Stimulated activated CD8-positive, alpha-beta memory T cell treated with anti-CD3 and anti-CD28 coated beads, Interleukin-12 subunit alpha, Interleukin-12 subunit beta, amount 100 ng/mL, for 4 hours (primary cell): ENCODE measurements at regions not wholly inside any gene's neighbourhood (a gene's known extent, or its start where the extent isn't known, plus 50 kb on each side); places are given as distances from the start of the nearest gene placed in this dataset.

Experiments used
- DNase-seq: peaks from one replicate; pipeline ENCODE4 v3.0.0-alpha.2; 2020; ENCODE audit warnings: low read depth

GRCh38 chr2:56709181-56709580 is 525.4 kb downstream of the CCDC85A start:
- DNase-seq, result no peak

- DNase-seq, result no peak
These were observed 529.4 kb downstream of the CCDC85A start for GRCh38 chr2:56713161-56713676.

- DNase-seq, result no peak
These were observed 530.2 kb downstream of the CCDC85A start for GRCh38 chr2:56713978-56714377.

GRCh38 chr2:56714400-56714799 is 530.6 kb downstream of the CCDC85A start:
- DNase-seq, result no peak

DNA sequence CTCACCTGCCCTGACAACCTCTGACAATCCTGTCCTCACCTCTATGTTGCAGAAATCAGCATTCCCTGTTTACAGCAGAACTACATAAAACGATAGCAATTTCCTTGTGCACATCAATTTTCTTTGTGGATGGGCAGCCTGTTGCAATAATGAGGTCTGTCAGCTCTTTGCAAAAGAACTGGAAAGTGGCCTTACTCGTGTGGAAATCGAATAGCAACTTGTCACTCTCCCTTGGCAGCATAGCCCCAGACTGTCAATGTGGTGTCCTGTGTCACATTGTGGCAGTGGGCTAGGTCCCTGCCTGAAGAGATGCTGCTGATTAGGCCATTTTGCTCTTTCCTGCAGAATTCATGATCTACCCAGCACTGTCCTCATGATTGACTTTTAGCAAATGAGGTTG is 531.9 kb downstream of the CCDC85A start:
- no peak for DNase-seq

DNA sequence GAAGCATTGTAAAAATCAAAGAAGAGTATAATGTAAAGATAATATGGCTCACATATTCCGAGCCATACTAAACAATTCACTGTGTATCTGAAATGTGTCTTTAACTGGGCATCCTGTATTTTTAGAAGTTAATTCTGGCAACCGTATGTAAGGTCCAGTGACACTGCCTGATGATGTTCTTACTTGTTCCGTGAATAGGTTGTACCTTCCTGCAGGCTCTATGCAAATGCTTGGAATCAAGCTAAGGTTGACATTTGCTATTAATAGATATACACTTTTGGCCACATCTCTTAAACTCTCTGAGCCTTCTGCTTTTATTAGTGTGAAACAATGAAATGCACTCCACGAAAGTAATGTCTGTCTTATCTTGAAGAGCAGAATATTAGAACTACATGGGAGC is 534.6 kb downstream of the CCDC85A start:
- no peak for DNase-seq

DNA sequence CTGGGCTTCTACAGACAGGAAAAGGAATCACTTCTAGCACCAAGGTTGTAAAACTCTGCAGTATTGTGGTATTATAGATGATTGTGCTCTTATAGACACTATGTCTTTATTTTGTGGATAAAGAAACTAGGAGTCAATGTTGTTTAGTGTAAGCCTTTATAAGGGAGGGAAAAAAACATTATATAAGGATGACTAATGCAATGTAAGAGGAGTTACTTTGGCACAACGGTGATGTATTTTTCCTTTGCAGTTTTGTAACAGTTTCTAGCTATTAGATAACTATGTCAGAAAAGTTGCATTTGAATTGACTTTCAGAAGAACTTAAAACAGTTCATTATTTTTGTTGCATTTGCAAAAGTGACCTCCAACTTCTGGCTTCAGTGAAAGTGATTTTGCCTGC is 545.4 kb downstream of the CCDC85A start:
- DNase-seq, result no peak

- no peak for DNase-seq
These were observed 549.2 kb downstream of the CCDC85A start for GRCh38 chr2:56732946-56733345.

DNA sequence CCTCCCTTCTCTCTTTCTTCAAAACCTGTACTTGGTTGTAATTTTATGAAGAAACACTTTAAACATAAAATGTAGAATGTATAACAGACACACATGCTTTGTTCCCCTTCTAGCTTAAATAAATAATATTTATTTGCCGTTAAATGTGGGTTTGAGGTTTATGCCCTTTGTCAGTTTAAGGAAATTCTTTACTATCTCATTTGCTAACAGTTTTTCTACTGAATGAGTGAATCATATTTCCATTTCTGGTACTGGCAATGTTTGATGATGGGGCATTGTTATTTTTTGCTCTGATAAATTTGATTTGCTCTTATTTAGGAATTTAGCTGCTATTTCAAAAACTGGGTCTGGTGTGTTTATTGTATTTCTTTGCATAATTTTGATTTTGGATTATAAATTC is 555.6 kb downstream of the CCDC85A start:
- DNase-seq, result no peak

- DNase-seq, result no peak
These were observed 557.9 kb downstream of the CCDC85A start for GRCh38 chr2:56741601-56742102.

GRCh38 chr2:56743807-56744206 is 560.0 kb downstream of the CCDC85A start:
- no peak for DNase-seq

DNA sequence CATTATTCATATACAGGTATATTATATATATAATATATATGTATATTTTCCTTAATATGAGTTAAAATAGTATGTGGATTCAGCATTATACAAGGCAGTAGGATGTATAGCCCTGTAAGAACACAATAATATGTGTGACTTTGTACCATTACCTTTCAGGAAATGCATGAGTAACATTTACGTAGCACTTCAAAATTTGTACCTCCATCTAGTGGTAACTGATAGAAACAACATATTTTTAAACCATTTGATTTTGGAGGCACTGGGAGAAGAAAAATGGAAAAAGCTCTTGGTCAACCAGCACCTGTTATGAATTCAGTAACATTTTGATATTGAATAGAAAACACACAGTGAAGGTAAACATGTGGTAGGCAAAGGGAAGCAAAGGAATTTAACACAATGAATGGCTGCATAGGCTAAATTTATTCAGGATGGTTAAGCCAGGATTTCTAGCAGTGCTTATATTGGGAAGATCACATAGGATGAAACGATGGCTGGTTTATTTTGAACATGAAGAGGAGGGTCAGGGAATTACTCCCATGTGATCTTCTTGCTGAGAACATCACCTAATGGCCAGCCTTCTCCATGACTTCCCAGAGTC is 565.5 kb downstream of the CCDC85A start:
- DNase-seq, result no peak

DNA sequence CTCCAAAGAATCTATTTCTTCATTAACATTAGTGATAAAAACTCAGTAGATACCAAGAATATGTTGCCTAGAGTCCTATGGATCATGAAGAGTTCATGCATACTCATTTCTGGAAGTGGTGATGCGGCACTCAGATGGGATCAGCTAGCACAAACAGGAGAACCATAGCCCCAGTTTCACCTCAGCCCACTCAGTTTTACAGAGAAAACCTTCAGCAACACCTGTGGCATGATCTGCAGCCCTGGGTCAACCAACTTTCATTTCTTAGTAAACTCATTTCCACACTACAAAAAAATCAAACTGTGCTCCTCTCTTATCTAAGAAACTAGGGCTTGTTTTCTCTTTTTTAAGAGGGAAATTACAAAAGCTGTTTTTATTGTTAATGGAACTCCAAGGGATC is 569.4 kb downstream of the CCDC85A start:
- no peak for DNase-seq

DNA sequence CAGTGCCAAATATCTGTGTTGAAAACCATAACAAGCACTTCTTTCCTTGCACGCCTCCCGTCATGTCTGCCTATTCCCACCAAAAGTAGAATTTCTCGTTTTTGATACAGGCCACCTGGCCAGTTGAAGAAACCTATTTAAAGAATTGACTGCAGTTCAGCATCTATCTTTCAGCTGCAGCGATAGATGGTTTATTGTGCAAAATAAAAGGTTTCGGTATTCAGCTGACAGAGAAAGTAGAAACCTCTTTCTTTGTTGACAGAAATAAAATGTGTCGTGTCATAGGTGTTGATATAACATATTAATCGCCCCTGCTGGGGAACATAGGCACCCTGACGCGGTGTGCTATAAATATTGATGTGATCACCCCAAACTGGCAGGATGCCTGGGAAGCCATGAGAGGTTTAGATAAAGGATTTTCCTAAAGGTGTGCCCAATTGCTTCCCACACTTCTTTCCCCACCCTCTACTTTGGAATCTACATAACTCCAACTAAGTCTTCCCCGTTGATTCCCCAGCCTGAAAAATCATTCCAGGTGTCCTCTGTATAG is 570.4 kb downstream of the CCDC85A start:
- DNase-seq, result no peak

DNA sequence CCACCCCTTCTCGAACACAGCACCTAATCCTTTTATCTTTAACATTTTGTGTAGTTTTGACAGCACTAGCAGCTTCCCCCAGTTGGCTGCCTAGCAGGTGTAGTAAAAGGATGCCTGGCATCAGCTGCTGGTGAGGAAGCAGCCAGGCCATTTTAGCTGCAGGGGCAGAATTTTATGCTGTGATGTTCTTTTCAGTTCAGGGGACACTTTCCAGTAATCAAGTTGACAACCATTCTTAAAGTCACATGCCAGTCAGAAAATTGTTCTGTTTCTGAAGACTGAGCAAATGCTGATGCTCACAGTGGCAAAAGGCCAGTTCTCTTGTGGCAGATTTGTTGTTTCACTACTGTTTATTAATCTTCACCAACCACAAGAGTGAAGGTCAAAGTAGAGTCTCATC is 570.8 kb downstream of the CCDC85A start:
- no peak for DNase-seq

DNA sequence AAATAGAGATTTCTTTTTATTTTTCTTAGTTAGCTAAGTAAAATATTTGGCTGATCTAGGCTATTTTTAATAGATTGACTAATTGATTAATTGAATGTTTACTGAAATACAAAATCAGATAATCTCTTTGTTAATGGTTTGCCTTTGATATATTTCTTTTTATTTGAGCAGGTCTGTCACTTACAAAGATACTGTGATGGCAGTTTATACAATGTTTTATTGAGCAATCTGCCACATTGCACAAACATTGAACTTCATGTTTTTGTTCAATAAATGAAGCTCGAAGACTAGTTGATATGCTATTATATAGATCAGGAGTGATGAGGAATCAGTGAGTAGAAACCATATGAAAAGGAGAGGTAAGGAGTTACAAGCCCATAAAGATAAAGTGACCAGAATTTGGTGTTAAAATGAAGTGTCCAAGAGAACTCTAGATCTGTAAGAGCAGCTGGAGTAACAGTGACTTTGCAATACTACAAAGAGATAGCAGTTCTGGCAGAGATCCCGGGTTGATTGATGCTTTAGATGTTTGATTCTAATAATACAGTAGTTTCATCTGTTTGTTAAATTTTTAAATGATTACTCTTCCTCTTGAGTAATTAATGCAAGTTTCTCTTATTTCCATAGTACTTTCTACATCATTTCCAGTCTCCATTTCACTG is 574.2 kb downstream of the CCDC85A start:
- DNase-seq, result no peak

DNA sequence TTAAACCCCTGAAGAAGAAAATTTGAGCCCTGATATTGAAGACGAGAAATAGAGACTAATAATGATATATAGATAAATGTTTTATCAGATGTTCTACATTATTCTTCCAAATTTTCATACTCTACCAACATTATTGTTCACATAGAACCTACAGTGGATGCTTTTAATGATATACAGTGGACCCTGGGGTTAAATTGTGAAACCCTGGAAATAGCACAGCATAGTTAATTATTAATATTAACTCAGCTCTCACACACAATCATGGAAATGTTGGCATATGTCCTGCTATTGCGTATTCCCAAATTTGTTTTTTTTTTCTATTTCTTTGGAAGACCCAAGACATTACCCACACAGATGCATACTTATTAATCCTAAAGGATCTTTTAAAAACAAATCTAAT is 579.9 kb downstream of the CCDC85A start:
- no peak for DNase-seq

GRCh38 chr2:56768973-56769372 is 585.2 kb downstream of the CCDC85A start:
- no peak for DNase-seq

DNA sequence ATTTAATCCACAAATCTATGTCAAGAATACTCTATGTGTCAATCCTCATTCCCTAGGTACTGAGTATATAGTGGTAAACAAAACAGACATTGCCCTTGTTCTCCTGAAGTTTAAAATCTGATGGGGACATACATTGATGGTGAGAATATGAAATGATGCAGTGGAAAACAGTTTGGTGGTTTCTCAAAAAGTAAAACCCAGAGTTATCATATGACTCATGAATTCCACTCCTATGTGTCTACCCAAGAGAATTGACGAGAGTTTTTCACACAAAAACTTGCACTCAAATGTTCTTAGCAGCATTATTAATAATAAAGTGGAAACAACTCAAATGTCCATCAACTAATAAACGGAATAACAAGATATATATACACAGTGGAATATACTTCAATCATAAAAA is 586.7 kb downstream of the CCDC85A start:
- no peak for DNase-seq

GRCh38 chr2:56784046-56784445 is 600.3 kb downstream of the CCDC85A start:
- DNase-seq, result no peak

- DNase-seq, result no peak
These were observed 617.4 kb downstream of the CCDC85A start for GRCh38 chr2:56801214-56801613.

GRCh38 chr2:56801770-56802169 is 618.0 kb downstream of the CCDC85A start:
- no peak for DNase-seq

GRCh38 chr2:56803596-56803995 is 619.8 kb downstream of the CCDC85A start:
- DNase-seq, result no peak

DNA sequence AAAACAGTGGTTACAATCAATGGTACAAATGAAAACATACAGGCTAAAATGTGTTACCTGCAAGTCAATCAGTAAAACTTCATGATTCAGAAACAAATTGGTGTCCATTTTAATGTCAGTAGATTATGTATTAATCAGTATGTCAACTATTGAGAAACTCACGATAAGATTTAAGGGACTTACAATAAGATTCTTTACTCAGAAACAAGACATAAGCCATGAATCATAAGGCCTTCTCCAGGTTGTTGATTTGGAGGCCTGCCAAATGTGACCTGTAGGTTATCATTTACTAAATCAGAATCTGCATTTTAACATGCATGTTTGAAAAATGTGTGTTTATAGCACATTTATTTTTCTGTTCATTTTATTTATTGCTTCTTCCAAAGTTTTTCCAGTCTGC is 623.1 kb downstream of the CCDC85A start:
- DNase-seq, result no peak
